Heart left ventricle (tissue), 16 donors: ENCODE measurements at regions not wholly inside any gene's neighbourhood (a gene's known extent, or its start where the extent isn't known, plus 50 kb on each side); places are given as distances from the start of the nearest gene placed in this dataset.

Source experiments
- ATAC-seq, 4 donors: fragments of 200-7000 bp; cut with Tn5 transposase; one replicate each; pipeline ENCODE4 v1.9.1; 2020 to 2022; ENCODE audit warnings: moderate library complexity in 4 of 4, mild to moderate bottlenecking in 3 of 4, moderate number of reproducible peaks in 1 of 4
- DNase-seq, 5 donors: peaks; one replicate each; pipeline ENCODE4 v3.0.0-alpha.2; 2020
- H3K27ac ChIP-seq, 12 donors: fragments of 200-600 bp; sonication (generic) in 4 of 12; one replicate each; pipeline versions ENCODE4 v1.5.0 to v1.8.0; 2016 to 2022; ENCODE audit warnings: mild to moderate bottlenecking in 2 of 12
- H3K27me3 ChIP-seq, 9 donors: fragments of 200-600 bp; sonication (generic) in 2 of 9; one replicate each; pipeline versions ENCODE4 v1.5.1 to v1.8.0; 2016 to 2022; ENCODE audit warnings: mild to moderate bottlenecking in 3 of 9
- H3K36me3 ChIP-seq, 9 donors: fragments of 200-600 bp; sonication (generic) in 2 of 9; one replicate each; pipeline versions ENCODE4 v1.5.0 to v1.8.0; 2018 to 2022; ENCODE audit warnings: mild to moderate bottlenecking in 2 of 9
- H3K4me1 ChIP-seq, 12 donors: fragments of 200-600 bp; sonication (generic) in 4 of 12; one replicate each; pipeline versions ENCODE4 v1.5.0 to v1.8.0; 2016 to 2022; ENCODE audit warnings: mild to moderate bottlenecking in 3 of 12
- H3K4me3 ChIP-seq, 12 donors: fragments of 200-600 bp; sonication (generic) in 4 of 12; one replicate each; pipeline versions ENCODE4 v1.5.0 to v1.8.0; 2017 to 2022; ENCODE audit warnings: mild to moderate bottlenecking in 9 of 12, moderate library complexity in 4 of 12
- H3K9me3 ChIP-seq, 12 donors: fragments of 200-600 bp; sonication (generic) in 4 of 12; one replicate each; pipeline versions ENCODE4 v1.5.0 to v1.8.0; 2016 to 2022; ENCODE audit warnings: mild to moderate bottlenecking in 1 of 12
- CTCF ChIP-seq, 12 donors: fragments of 200-600 bp; sonication (generic) in 4 of 12; IDR thresholded peaks; one replicate each; pipeline versions ENCODE4 v1.5.0 to v1.8.0; 2018 to 2022; ENCODE audit warnings: antibody characterized with exemption in 12 of 12, mild to moderate bottlenecking in 5 of 12
- POLR2A ChIP-seq, 2 donors: fragments of 450-650 bp; IDR thresholded peaks; one replicate each; pipeline ENCODE4 v1.6.1; 2017; ENCODE audit warnings: antibody characterized with exemption in 2 of 2, mild to moderate bottlenecking in 2 of 2, moderate library complexity in 2 of 2
- WGBS, 4 donors: extraction: QIAGEN DNeasy Blood & Tissue Kit in 2 of 4; methylation state at CpG; one replicate each; pipeline versions ENCODE4 v1.1.5 to v1.1.7; 2013 to 2018; 5-methylcytosine and 5-hydroxymethylcytosine counted together
- intact Hi-C, 10 donors: fragments of 100-400 bp; cut with DNase I; formaldehyde crosslinking; loops; one replicate each; pipeline versions ENCODE4 v1.11.1 to v1.14.2; 2022
- donor health status: ischemic (EF 13 %, LVEDD 7.1; RV severe dilation, severe dysfunction).
- donor health status: healthy with polysubstance abuse.
- donor health status: DM: no; HTN: yes; CAD: no.
- donor health status: DM: no; HTN: no; CAD: no.
- donor health status: ischemic (EF 25% LVEDD 6.9; RV normal size, moderate dysfunction).
- donor health status: ischemic (EF 25% LVEDD 5.7; RV mildly dilated, moderate dysfunction).
- donor health status: healthy.
- donor health status: DM: yes; HTN: yes; CAD: no.
- donor health status: ischemic (EF 35%, LVEDD 5.7; RV mildly dilated, moderate dysfunction).
- donor health status: nonischemic (EF 11% LVEDD 7.7; RV severe dilation, severe dysfunction).
- donor health status: DM: yes; HTN: yes; CAD: no.
- donor health status: PGD.
- donor health status: ischemic (EF 29% LVEDD 5.4; RV normal size, mild dysfunction).
- donor health status: nonischemic (EF 23%, LVEDD 6.1; RV moderate dilation, normal function).

- H3K27ac ChIP-seq, result no peak overlapping the region
- no peak for TF ChIP-seq CTCF (IDR thresholded peaks at IDR 0.05)
- H3K4me1 ChIP-seq, result peaks cover 0 to 16% (median 0%) of the 10 kb centered on the region in 12 donors
- no peaks in the 10 kb centered on the region for H3K9me3 ChIP-seq
- peak in 1 of 4 donors; percentile 17 for ATAC-seq
- intact Hi-C loops, result no loop called here
- no peaks in the 10 kb centered on the region for H3K36me3 ChIP-seq
- H3K27me3 ChIP-seq, result no peaks in the 10 kb centered on the region
- H3K4me3 ChIP-seq, result no peak overlapping the region
- WGBS, 4 donors, result 80 to 93% (median 87%) methylated on average over 4 of the region's 4 CpGs
- DNase-seq, result no peak
Observed at GRCh38 chr18:45361125-45361851, 254.0 kb upstream of the SLC14A2 start.

GRCh38 chr18:45363196-45363595 lies 252.1 kb upstream of the SLC14A2 start:
- H3K27ac ChIP-seq, result no peak overlapping the region
- TF ChIP-seq POLR2A (IDR thresholded peaks at IDR 0.05) (no peak), CTCF (IDR thresholded peaks at IDR 0.05) (no peak)
- H3K4me1 ChIP-seq, result peaks cover 0 to 16% (median 0%) of the 10 kb centered on the region in 12 donors
- WGBS, 4 donors, result 78 to 88% (median 84%) methylated on average over 4 of the region's 4 CpGs
- H3K4me3 ChIP-seq, result no peak overlapping the region
- no peak for ATAC-seq
- H3K36me3 ChIP-seq, result no peaks in the 10 kb centered on the region
- no peaks in the 10 kb centered on the region for H3K9me3 ChIP-seq
- H3K27me3 ChIP-seq, result no peaks in the 10 kb centered on the region
- DNase-seq, result no peak
- intact Hi-C loops, result no loop called here

- DNase-seq (no peak), ATAC-seq (no peak)
- H3K4me1 ChIP-seq, result peaks cover 0 to 16% (median 0%) of the 10 kb centered on the region in 12 donors
- H3K4me3 ChIP-seq, result no peak overlapping the region
- no peaks in the 10 kb centered on the region for H3K9me3 ChIP-seq
- no peak overlapping the region for H3K27ac ChIP-seq
- WGBS, 4 donors, result 72 to 83% (median 75%) methylated on average over 3 of the region's 3 CpGs
- no peak for TF ChIP-seq POLR2A (IDR thresholded peaks at IDR 0.05)
- no peak for TF ChIP-seq CTCF (IDR thresholded peaks at IDR 0.05)
- no peaks in the 10 kb centered on the region for H3K27me3 ChIP-seq
- no peaks in the 10 kb centered on the region for H3K36me3 ChIP-seq
- intact Hi-C loops, result no loop called here
Observed at GRCh38 chr18:45365835-45366234, 249.4 kb upstream of the SLC14A2 start.

- ATAC-seq, result peak in 1 of 4 donors; percentile 34
- Histone ChIP-seq H3K36me3 (no peaks in the 10 kb centered on the region), H3K27ac (peak overlapping the region in 1 of 12 donors; percentile 5), H3K4me1 (peaks cover 0 to 10% (median 0%) of the 10 kb centered on the region in 12 donors), H3K9me3 (no peaks in the 10 kb centered on the region), H3K27me3 (no peaks in the 10 kb centered on the region), H3K4me3 (no peak overlapping the region)
- DNase-seq, result peak in 1 of 5 donors; percentile 35
- WGBS, 4 donors, result 49 to 59% (median 53%) methylated on average over 14 of the region's 14 CpGs
- TF ChIP-seq POLR2A (IDR thresholded peaks at IDR 0.05) (no peak), CTCF (IDR thresholded peaks at IDR 0.05) (no peak)
- intact Hi-C loops, result loop anchor here in 1 of 10 donors (10.0 kb wide), 1 partner anchor 56 kb away; no protein-coding TSS in a partner anchor
Observed at GRCh38 chr18:45370255-45371010, 244.8 kb upstream of the SLC14A2 start.
